Ishikawa (cell line): ENCODE measurements at regions not wholly inside any gene's neighbourhood (a gene's known extent, or its start where the extent isn't known, plus 50 kb on each side); places are given as distances from the start of the nearest gene placed in this dataset.

Experiments used
- CEBPB ChIP-seq: IDR thresholded peaks from 2 replicates; pipeline ENCODE4 v1.6.1; 2012
- CREB1 ChIP-seq: IDR thresholded peaks from 2 replicates; pipeline ENCODE4 v1.6.1; 2012; ENCODE audit warnings: low read depth
- EGR1 ChIP-seq: IDR thresholded peaks from 2 replicates; pipeline ENCODE4 v1.6.1; 2012
- EP300 ChIP-seq: IDR thresholded peaks from 2 replicates; pipeline ENCODE4 v1.6.1; 2012; ENCODE audit warnings: borderline replicate concordance
- FOXM1 ChIP-seq: IDR thresholded peaks from 2 replicates; pipeline ENCODE4 v1.6.1; 2012; ENCODE audit warnings: low read depth, borderline replicate concordance
- NFIC ChIP-seq: IDR thresholded peaks from 2 replicates; pipeline ENCODE4 v1.6.1; 2012
- RAD21 ChIP-seq: IDR thresholded peaks from 2 replicates; pipeline ENCODE4 v1.6.1; 2012; ENCODE audit warnings: low read depth
- TAF1 ChIP-seq: IDR thresholded peaks from 2 replicates; pipeline ENCODE4 v1.6.1; 2012; ENCODE audit warnings: low read depth, mild to moderate bottlenecking
- TCF12 ChIP-seq: IDR thresholded peaks from 2 replicates; pipeline ENCODE4 v1.6.1; 2012; ENCODE audit warnings: low read depth
- TEAD4 ChIP-seq: IDR thresholded peaks from 2 replicates; pipeline ENCODE4 v1.6.1; 2012
- YY1 ChIP-seq: IDR thresholded peaks from 2 replicates; pipeline ENCODE4 v1.6.1; 2012; ENCODE audit warnings: low read depth
- ZBTB7A ChIP-seq: IDR thresholded peaks from 2 replicates; pipeline ENCODE4 v1.6.1; 2012; ENCODE audit warnings: low read depth
- TF ChIP-seq, protein P1 (sequence below): IDR thresholded peaks from 2 replicates; pipeline ENCODE4 v1.6.1; 2012; ENCODE audit warnings: low read depth, mild to moderate bottlenecking
- TF ChIP-seq, protein P2 (sequence below): IDR thresholded peaks from 2 replicates; pipeline ENCODE4 v1.6.1; 2012
- TF ChIP-seq, protein P3 (sequence below): IDR thresholded peaks from 2 replicates; pipeline ENCODE4 v1.6.1; 2012

DNA sequence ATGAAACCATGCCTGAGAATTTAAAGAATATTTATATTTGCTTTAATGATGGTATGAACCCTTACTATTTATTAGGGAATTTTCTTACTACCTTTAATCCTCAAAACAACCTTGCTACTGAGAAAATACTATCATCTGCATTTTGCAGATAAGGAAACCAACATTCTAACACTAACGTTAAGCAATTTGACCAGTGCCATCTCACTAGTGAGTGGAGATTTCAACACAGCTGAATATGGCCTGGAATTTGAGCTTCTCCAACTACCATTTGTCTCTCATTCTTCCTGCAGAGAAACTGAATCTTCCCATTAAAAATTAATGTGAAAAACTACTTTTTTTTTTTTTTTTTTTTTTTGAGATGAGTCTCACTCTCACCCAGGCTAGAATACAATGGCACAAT, 380.9 kb upstream of the SMIM31 start:
- TF ChIP-seq EP300 (no peak), EGR1 (no peak), TCF12 (no peak), RAD21 (no peak), CREB1 (no peak), YY1 (no peak), TEAD4 (no peak), FOXM1 (no peak), ZBTB7A (no peak), TAF1 (no peak), CEBPB (no peak), NFIC (no peak)
- TF ChIP-seq, protein P1, sequence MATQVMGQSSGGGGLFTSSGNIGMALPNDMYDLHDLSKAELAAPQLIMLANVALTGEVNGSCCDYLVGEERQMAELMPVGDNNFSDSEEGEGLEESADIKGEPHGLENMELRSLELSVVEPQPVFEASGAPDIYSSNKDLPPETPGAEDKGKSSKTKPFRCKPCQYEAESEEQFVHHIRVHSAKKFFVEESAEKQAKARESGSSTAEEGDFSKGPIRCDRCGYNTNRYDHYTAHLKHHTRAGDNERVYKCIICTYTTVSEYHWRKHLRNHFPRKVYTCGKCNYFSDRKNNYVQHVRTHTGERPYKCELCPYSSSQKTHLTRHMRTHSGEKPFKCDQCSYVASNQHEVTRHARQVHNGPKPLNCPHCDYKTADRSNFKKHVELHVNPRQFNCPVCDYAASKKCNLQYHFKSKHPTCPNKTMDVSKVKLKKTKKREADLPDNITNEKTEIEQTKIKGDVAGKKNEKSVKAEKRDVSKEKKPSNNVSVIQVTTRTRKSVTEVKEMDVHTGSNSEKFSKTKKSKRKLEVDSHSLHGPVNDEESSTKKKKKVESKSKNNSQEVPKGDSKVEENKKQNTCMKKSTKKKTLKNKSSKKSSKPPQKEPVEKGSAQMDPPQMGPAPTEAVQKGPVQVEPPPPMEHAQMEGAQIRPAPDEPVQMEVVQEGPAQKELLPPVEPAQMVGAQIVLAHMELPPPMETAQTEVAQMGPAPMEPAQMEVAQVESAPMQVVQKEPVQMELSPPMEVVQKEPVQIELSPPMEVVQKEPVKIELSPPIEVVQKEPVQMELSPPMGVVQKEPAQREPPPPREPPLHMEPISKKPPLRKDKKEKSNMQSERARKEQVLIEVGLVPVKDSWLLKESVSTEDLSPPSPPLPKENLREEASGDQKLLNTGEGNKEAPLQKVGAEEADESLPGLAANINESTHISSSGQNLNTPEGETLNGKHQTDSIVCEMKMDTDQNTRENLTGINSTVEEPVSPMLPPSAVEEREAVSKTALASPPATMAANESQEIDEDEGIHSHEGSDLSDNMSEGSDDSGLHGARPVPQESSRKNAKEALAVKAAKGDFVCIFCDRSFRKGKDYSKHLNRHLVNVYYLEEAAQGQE, result no peak
- TF ChIP-seq, protein P2, sequence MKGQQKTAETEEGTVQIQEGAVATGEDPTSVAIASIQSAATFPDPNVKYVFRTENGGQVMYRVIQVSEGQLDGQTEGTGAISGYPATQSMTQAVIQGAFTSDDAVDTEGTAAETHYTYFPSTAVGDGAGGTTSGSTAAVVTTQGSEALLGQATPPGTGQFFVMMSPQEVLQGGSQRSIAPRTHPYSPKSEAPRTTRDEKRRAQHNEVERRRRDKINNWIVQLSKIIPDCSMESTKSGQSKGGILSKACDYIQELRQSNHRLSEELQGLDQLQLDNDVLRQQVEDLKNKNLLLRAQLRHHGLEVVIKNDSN, result no peak
- TF ChIP-seq, protein P3, sequence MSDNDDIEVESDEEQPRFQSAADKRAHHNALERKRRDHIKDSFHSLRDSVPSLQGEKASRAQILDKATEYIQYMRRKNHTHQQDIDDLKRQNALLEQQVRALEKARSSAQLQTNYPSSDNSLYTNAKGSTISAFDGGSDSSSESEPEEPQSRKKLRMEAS, result no peak

DNA sequence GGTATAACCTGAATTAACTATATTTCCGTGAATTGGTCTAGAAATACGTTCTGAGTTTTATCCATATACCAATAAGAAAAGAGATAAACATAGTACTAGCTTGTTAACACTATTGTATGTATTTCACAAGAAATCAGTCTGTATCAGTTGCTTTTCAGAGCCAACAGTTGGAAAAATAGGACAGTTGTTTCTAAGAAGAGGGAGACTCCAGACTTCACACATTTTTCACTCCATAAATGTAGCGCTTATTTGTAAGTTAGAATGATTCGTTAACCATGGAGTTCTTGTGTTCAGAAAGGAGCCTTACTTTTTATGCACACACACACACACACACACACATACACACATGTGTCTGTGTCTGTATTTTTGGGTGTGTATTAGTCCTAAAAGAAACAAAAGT, 376.7 kb upstream of the SMIM31 start:
- TF ChIP-seq EGR1 (no peak), CEBPB (no peak), EP300 (no peak), TCF12 (no peak), CREB1 (no peak), ZBTB7A (no peak)
- TF ChIP-seq, protein P3, result no peak

DNA sequence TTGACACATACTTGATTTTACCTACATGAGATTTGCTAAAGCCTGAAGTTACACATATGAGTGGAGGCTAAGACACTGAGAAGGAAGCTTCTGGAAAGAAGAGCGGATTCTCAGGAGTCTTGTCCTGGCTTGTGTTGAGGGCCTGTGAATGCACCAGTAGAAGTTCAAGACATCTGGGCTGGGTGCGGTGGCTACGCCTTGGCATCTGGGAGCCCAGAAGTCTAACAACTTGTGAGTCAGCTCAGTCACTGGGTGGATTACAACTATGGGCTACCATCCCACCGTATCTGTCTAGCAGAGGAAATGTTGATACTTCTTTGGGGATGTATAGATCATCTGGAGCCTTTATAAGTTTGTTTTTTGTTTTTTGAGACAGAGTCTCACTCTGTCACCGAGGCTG, 375.6 kb upstream of the SMIM31 start:
- TF ChIP-seq ZBTB7A (no peak), EP300 (no peak), TCF12 (no peak), EGR1 (no peak), RAD21 (no peak), YY1 (no peak), TEAD4 (no peak), NFIC (no peak), TAF1 (no peak), CEBPB (no peak), FOXM1 (no peak), CREB1 (no peak)
- TF ChIP-seq, protein P2, result no peak
- TF ChIP-seq, protein P1, result no peak
- TF ChIP-seq, protein P3, result no peak

DNA sequence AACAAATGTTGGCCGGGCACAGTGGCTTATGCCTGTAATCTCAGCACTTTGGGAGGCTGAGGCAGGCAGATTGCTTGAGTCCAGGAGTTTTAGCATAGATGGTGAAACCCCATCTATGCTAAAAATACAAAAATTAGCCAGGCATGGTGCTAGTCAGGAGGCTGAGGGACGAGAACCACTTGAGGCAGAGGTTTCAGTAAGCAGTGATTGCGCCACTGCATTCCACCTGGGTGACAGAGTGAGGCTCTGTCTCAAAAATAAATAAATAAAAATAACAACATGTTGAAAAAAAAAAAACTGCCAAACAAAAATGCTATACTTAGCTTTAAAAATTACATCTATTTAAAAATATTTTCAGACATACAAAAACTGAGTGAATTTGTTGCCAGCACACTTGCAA, 374.2 kb upstream of the SMIM31 start:
- TF ChIP-seq, protein P2, result no peak
- peak; percentile 47 for TF ChIP-seq CEBPB

DNA sequence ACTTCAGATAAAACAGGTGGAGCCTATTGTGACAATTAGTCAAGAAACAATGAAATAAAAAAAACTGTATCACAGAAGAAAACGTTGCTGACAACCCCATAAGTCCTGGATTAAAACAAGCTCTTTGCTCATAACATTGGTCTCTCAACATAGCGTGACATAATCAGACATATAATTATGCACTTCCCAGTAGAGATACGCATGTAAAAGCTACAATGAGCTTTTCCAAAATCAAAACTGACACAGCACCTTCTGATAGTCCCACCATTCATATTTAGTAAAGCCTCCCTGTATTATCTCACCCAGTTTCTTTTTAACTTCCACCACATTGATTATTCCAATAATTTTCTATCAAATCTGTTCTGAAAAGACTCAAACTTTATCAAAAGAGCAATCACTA, 372.1 kb upstream of the SMIM31 start:
- TF ChIP-seq TCF12 (no peak), TEAD4 (no peak), ZBTB7A (no peak), CEBPB (no peak), TAF1 (no peak), RAD21 (no peak), FOXM1 (no peak), CREB1 (no peak), EP300 (no peak), YY1 (no peak), NFIC (no peak)
- TF ChIP-seq, protein P3, result no peak
- TF ChIP-seq, protein P2, result no peak
- TF ChIP-seq, protein P1, result no peak
